HG03342 (cell line): ENCODE measurements at regions not wholly inside any gene's neighbourhood (a gene's known extent, or its start where the extent isn't known, plus 50 kb on each side); places are given as distances from the start of the nearest gene placed in this dataset.

ENCODE experiments used
- ATAC-seq: cut with Tn5 transposase; IDR thresholded peaks from one replicate; pipeline ENCODE4 v1.9.1; 2021; ENCODE audit warnings: mild to moderate bottlenecking, moderate library complexity; ENCODE audit not compliant: unreplicated experiment

GRCh38 chr21:35672313-35672712 is 388.0 kb downstream of the SETD4 start:
- no peak for ATAC-seq

- peak; percentile 75 for ATAC-seq
Measured at GRCh38 chr21:35664683-35665082, 395.6 kb downstream of the SETD4 start.

DNA sequence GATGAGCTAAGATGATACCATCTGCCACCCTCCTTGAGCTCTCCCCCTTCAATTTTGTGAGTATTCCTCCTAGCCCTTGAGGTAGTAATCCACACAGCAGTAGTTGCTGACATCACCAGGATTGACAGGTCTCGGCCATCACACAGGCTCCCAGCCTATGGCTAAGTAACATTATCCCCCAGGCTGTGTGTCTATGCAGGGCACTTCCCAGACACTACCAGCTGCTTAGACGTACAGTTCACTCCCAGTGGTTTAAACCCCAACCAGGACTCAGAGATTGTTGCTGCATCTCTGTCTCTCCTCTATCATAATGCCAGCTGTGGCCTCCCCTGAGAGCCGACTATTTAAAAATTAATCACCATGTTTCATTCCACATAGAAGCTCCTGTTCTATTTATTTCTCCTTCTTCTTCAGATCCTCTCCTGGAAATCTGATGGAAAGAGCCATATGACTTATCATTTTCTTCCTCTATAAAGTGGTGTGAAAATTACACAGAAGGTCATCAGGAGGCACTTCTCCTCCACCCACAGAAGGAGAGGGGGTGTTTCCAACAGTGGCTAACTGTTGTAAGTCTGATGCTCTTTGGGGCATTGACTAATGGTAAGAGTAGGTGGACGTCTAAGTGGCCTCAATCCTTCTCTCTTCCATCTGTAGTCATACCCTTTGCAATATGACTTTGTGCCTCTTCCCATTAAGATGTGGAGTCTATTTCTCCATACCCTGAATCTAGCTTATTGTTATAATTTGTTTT is 396.3 kb downstream of the SETD4 start:
- ATAC-seq: no peak

DNA sequence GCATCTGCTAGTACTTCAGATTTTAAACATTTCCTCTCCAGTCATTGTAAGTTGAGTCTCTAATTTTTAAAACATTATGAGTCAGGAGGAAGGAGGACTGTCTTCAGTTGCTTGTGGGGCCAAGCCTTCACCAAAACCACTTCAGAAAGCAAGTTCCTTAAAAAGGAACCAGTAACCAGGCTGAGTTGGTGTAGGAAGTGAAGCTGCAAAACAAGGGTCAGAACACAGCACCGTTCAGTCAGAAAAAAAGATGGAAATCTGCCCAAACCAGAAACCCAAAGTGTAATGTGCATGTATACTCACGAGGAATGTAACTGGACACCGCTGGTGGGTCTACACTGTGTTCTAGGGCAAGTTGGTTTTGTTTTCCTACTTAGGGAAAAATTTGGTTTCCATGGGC is 402.1 kb downstream of the SETD4 start:
- ATAC-seq: no peak

DNA sequence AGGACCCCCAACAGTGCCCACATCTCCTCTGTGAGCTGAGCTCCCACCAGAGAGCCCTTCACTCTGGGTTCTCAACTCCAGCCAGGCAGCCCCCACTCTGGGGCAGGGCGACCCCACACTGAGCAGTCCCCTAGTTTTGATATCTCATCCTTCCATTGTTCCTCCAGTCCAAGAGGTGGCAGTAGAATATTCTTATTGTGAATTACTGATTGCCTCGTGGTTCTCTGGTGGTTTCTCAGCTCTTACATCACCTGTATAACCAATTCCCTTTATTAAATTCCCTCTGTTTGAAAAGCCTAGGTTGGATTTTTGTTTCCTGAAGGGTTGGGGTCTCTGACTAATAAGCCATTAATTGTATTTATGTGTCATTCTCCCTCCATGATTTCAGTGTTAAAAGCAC is 407.5 kb downstream of the SETD4 start:
- no peak for ATAC-seq

DNA sequence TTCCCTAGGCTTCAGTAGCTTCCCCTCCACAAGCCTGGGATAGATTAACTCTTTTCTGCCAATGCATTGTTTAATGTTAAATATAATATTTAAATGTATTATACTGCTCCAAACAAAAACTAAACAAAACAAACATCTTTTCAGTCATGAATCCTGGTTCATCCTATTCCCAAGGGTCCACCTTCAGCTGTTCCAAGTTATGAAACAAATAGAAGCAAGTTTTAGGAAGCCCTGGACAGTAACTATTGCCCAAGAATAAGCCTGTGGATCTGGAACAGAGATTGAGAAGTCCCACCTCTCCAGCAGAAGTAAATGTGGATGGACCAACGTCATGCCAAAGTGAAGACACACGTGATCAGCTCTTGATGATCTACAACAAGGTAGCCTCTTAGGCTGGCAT is 408.1 kb downstream of the SETD4 start:
- ATAC-seq: no peak

DNA sequence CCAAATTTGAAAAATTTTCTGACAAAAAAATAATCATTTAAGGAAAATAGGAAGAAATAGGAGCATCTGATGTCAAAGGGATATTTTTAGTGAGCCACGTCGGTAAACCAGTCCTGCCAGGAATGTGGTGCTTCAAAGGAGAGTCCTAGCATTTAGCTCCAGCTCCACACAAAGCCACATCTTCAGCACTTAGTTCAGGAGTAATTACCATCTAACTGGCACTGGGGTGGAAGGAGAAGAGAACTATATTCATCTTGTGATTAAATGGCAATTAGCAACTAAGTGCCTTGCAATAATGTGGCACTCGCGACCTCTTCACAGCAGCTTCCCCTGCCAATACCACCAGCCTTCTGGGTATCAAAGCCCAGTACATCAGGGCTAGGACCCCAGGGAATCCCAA is 409.1 kb downstream of the SETD4 start:
- ATAC-seq: no peak

DNA sequence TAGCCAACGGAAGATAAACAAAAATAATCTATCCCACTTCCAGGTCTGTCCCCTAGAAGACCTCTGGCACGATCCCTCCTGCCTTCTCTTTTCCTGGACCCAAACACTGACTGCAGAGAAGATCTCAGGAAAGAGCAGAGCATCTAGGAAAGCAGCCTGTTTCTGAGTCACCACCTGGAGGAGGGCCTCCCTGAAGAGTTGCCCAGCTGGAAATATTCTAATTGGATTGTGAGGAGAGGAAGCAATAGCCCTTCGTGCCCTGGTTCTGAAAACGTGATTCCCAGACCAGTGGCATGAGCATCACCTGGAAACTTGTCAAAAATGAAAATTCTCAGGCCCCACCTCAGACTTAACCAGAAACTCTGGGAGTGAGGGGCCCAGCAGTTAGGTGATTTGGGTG is 411.1 kb downstream of the SETD4 start:
- no peak for ATAC-seq

DNA sequence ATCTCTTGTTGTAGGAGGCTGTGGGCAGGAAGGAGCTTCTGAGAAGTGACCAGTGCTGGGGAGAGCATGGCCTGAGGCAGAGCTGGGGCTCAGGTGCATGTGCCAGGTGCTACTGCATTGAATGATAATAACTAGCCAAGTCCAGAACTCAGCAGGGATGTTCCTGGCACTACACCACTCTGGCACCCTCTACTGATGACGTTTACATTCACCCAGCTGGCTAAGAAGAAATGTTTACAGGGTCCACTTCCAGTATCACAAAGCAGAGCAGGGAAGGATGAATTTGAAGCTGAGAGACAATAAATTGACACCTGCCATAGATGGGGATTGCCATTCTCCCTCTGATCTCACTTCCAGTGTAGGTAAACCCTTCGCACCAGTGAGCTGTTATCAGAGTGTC is 411.8 kb downstream of the SETD4 start:
- no peak for ATAC-seq

GRCh38 chr21:35646606-35647005 is 413.7 kb downstream of the SETD4 start:
- no peak for ATAC-seq

DNA sequence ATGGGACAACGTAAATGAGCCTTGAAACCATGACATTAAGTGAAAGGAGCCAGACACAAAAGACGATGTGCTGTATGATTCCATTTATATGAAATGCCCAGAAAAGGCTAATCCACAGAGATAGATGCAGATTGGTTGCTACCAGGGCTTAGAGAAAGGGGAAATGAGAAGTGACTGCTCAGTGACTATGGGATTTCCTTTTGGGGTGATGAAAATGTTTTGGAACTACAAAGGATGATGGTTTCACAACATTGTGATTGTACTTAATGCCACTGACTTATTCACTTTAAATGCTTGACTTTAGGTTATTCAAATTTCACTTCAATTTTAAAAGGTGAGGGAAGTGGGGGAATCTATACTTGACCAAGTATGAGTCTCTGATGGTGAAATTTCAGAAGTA is 414.3 kb downstream of the SETD4 start:
- ATAC-seq: no peak

DNA sequence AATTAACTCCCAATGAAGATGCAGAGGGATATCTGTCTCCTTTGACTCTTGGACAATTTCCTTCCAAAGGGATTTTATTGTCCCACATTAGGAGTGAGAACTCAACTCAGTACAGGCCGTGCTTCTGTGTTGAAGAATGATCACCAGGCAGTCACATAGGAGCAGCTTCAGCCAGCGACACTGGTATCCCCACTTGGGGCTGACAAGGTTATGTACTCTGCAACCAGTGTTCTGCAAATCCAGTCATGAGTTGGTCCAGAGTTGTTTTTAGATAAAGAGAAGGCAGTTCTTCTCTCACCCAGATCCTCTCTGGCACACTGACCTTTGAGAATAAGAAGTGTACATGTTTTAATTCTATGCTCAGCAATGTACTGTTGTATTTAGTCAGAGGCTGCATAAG is 415.8 kb downstream of the SETD4 start:
- no peak for ATAC-seq

DNA sequence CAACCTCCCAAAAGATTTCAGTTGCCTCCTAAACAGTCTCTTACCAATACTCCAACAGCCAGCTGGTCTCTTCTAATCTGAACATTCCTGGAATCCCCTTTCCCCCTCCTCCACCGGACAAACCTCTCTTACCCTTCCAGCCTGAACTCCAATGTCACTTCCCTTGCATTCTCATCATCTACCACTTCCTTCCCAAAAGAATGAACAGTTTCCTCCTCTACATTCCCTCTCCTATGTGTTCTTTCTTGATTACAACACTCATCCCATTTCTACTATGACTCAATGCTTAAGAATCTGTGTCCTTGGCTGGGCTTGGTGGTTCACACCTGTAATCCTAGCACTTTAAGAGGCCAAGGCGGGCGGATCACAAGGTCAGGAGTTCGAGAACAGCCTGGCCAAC is 417.1 kb downstream of the SETD4 start:
- ATAC-seq: no peak

DNA sequence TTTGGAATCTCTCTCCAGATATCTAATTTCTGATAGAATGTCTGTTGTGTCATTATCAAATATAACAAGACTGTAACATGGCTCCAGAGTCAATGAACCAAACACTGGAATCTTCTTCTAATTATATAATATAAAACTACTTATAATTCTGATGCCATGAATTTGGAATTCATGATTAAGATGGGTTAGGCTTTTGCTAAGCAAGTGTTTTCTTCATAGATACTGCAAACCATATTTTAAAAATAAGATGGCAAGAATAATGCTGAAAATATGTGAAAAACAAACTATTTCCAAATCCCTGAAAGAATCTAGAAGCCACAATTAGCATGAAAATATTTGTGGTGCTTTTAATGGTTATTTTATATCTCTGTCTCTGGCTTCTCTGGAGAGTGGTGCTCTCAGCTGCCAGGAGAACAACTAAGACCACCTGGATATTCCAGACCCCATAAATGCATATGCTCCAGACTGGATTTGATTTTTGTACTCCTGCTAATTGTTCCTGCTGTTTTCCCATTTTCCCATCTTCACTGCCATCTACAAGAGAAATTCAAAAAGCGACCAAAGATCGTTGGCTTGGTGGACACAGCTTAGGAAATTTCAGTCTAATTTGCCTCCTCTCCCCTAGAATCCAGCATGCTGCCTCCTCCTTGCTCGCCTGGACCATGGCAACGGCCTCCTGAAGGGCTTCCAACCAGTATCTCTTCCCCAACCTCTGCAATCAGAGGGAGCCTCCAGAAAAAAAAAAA is 418.9 kb downstream of the SETD4 start:
- ATAC-seq: no peak

- no peak for ATAC-seq
Measured at GRCh38 chr21:35637431-35637830, 422.9 kb downstream of the SETD4 start.

DNA sequence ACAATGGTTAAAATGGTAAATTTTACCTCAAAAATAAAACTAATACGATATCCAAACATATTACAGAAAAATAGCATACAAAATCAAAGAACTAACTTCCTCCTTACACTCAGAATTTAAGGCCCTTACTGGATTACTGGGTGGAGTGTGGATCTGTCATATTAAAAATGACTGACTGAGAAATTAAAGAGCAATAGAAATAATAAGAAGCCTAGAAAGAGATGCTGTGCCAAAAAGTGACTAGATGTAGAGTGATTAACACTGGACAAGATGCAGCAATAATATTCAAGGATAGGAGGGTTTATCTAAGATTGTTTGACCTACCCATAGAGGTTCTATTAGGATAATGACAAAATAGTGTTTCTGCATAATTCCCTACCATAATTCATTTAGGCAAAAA is 424.3 kb downstream of the SETD4 start:
- no peak for ATAC-seq

DNA sequence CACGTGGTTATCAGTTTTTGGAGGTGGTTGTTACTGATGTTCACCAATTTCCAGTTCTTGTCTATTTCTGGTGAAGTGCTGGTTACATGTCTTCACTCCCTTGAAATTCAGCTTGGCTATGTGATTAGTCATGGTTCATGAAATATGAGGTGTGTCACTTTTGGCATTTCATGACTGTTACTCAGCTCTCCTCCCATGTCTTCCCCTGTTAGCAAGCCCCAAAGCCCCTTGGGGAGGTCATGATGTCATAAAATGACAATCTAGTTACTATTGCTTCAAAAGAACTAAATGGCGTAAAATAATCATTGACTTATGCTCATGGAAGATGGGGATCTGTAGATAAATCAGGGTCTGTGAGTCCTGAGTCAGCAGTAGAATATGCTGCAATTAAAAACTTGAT is 425.1 kb downstream of the SETD4 start:
- no peak for ATAC-seq

GRCh38 chr21:35633501-35633900 is 426.8 kb downstream of the SETD4 start:
- no peak for ATAC-seq

- no peak for ATAC-seq
Measured at GRCh38 chr21:35632711-35633110, 427.6 kb downstream of the SETD4 start.

- ATAC-seq: no peak
Measured at GRCh38 chr21:35628316-35628715, 432.0 kb downstream of the SETD4 start.

GRCh38 chr21:35627462-35627861 is 432.9 kb downstream of the SETD4 start:
- no peak for ATAC-seq

- no peak for ATAC-seq
Measured at GRCh38 chr21:35625576-35625975, 434.8 kb downstream of the SETD4 start.

DNA sequence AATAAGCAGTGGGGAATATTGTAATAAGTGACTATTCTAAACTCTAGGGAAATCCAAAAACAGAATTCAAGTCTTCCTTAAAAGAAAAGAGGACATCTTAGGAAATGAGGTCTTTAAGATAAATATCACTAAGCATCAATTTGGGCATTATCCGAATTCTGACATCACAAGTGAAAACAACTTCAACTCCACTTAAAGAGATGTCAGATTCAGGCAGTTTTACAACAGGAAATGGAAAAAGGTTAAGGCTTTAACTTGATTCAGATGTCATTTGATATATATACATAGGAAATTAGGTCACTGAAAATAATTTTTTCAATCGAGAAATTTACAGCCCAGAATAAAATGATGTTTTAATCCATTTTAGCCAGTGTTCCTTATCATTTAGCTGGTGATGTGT is 435.4 kb downstream of the SETD4 start:
- no peak for ATAC-seq
